Esophagus squamous epithelium (tissue), 4 donors: ENCODE measurements at regions not wholly inside any gene's neighbourhood (a gene's known extent, or its start where the extent isn't known, plus 50 kb on each side); places are given as distances from the start of the nearest gene placed in this dataset.

Experiments
- POLR2A ChIP-seq, 4 donors: fragments of 450-650 bp; IDR thresholded peaks; one replicate each; pipeline ENCODE4 v1.6.1; 2017; ENCODE audit warnings: antibody characterized with exemption in 4 of 4, mild to moderate bottlenecking in 4 of 4, moderate library complexity in 3 of 4
- TF ChIP-seq, protein P1 (sequence below), 6 experiments: fragments of 450-650 bp in 4 of 6; fragments of 200-600 bp in 2 of 6; sonication (generic) in 2 of 6; IDR thresholded peaks; one replicate each; pipeline ENCODE4 v1.5.1; 2016 to 2019; ENCODE audit warnings: antibody characterized with exemption in 6 of 6, mild to moderate bottlenecking in 4 of 6, moderate library complexity in 4 of 6

DNA sequence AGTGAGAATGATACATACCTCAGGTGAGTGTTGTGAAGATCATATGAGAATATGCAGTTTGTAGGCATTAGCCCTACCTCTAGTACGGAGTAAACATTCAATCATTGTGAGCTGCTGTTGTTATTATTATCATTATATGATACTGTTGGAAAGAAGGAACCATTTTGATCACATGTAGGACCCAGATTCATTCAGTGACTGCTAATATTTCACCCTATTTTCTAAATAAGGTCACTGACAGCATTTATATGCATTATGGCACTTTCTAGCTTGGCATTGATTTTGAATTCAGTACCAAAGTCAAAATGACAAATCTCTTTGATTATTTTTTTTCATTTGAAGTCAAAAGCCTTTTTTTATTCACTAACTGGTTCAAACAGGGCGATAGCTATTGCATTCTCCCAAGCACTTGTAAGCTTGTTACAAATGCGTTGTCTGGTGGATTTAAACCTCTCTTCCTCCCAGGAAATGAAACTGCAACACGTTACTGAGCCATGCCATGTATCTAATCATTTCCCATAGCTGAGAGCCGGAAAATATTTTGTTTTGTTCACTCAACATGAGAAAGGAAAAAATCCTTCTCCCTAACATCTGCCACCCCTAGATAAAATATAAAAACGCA is 320.8 kb upstream of the SGCD start:
- no peak for TF ChIP-seq POLR2A (IDR thresholded peaks at IDR 0.05)
- TF ChIP-seq, protein P1, sequence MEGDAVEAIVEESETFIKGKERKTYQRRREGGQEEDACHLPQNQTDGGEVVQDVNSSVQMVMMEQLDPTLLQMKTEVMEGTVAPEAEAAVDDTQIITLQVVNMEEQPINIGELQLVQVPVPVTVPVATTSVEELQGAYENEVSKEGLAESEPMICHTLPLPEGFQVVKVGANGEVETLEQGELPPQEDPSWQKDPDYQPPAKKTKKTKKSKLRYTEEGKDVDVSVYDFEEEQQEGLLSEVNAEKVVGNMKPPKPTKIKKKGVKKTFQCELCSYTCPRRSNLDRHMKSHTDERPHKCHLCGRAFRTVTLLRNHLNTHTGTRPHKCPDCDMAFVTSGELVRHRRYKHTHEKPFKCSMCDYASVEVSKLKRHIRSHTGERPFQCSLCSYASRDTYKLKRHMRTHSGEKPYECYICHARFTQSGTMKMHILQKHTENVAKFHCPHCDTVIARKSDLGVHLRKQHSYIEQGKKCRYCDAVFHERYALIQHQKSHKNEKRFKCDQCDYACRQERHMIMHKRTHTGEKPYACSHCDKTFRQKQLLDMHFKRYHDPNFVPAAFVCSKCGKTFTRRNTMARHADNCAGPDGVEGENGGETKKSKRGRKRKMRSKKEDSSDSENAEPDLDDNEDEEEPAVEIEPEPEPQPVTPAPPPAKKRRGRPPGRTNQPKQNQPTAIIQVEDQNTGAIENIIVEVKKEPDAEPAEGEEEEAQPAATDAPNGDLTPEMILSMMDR (IDR thresholded peaks at IDR 0.05), result no peak
